HUES48 (cell line): ENCODE measurements at regions not wholly inside any gene's neighbourhood (a gene's known extent, or its start where the extent isn't known, plus 50 kb on each side); places are given as distances from the start of the nearest gene placed in this dataset.
"Not testable (repeated sequence)": the region's sequence is repeated elsewhere in the genome, so short reads cannot be mapped to it uniquely, and the experiment has no call there.

Experiments used
- H3K27ac ChIP-seq: one replicate; pipeline ENCODE4 v1.7.0; 2013; ENCODE audit warnings: low read depth, low read length, inconsistent platforms
- H3K27me3 ChIP-seq: 2 replicates; pipeline ENCODE4 v1.6.1; 2013; ENCODE audit warnings: mild to moderate bottlenecking, low read length; ENCODE audit not compliant: control insufficient read depth, insufficient read depth
- H3K36me3 ChIP-seq: 2 replicates; pipeline ENCODE4 v1.6.1; 2013; ENCODE audit warnings: low read length; ENCODE audit not compliant: control insufficient read depth, insufficient read depth
- H3K4me1 ChIP-seq: 2 replicates; pipeline ENCODE4 v1.6.1; 2013; ENCODE audit warnings: mild to moderate bottlenecking, low read length; ENCODE audit not compliant: control insufficient read depth, insufficient read depth
- H3K4me3 ChIP-seq: 2 replicates; pipeline ENCODE4 v1.5.1; 2013; ENCODE audit warnings: mild to moderate bottlenecking, low read depth, low read length
- H3K9ac ChIP-seq: 2 replicates; pipeline ENCODE4 v1.6.1; 2013; ENCODE audit warnings: mild to moderate bottlenecking, low read depth, low read length, moderate library complexity
- H3K9me3 ChIP-seq: 2 replicates; pipeline ENCODE4 v1.6.1; 2013; ENCODE audit warnings: low read length; ENCODE audit not compliant: control insufficient read depth, insufficient read depth

GRCh38 chr6:130494729-130495128 is 128.9 kb downstream of the TMEM200A start:
- H3K4me1 ChIP-seq = peaks cover 9% of the 10 kb centered on the region; the same call in 1 of the 2 replicates
- H3K9me3 ChIP-seq = no peaks in the 10 kb centered on the region
- no peaks in the 10 kb centered on the region for H3K27me3 ChIP-seq
- no peak overlapping the region for H3K27ac ChIP-seq
- H3K36me3 ChIP-seq = no peaks in the 10 kb centered on the region
- no peak overlapping the region for H3K9ac ChIP-seq
- H3K4me3 ChIP-seq = no peak overlapping the region

GRCh38 chr6:130500693-130501092 is 134.9 kb downstream of the TMEM200A start:
- Histone ChIP-seq H3K36me3 (no peaks in the 10 kb centered on the region), H3K27me3 (no peaks in the 10 kb centered on the region), H3K27ac (no peak overlapping the region), H3K9me3 (no peaks in the 10 kb centered on the region), H3K4me1 (peaks cover 9% of the 10 kb centered on the region; the same call in 1 of the 2 replicates), H3K9ac (no peak overlapping the region), H3K4me3 (no peak overlapping the region)

- H3K9me3 ChIP-seq = no peaks in the 10 kb centered on the region
- H3K4me3 ChIP-seq = no peak overlapping the region
- H3K9ac ChIP-seq = no peak overlapping the region
- H3K4me1 ChIP-seq = peaks cover 1% of the 10 kb centered on the region; the same call in 1 of the 2 replicates
- H3K27me3 ChIP-seq = no peaks in the 10 kb centered on the region
- H3K27ac ChIP-seq = no peak overlapping the region
- H3K36me3 ChIP-seq = no peaks in the 10 kb centered on the region
Observed at GRCh38 chr6:130503146-130503545, 137.3 kb downstream of the TMEM200A start.

GRCh38 chr6:130505808-130506598 is 140.2 kb downstream of the TMEM200A start:
- H3K27ac ChIP-seq = no peak overlapping the region
- no peak overlapping the region for H3K4me3 ChIP-seq
- H3K9me3 ChIP-seq = no peaks in the 10 kb centered on the region
- H3K4me1 ChIP-seq = no peaks in the 10 kb centered on the region
- H3K9ac ChIP-seq = no peak overlapping the region
- no peaks in the 10 kb centered on the region for H3K36me3 ChIP-seq
- no peaks in the 10 kb centered on the region for H3K27me3 ChIP-seq

- H3K9me3 ChIP-seq, H3K27ac ChIP-seq, H3K4me3 ChIP-seq, H3K36me3 ChIP-seq, H3K4me1 ChIP-seq, H3K9ac ChIP-seq, H3K27me3 ChIP-seq: not testable (repeated sequence)
Observed at GRCh38 chr6:130507005-130507665, 141.3 kb downstream of the TMEM200A start.

GRCh38 chr6:130507666-130508028 is 141.8 kb downstream of the TMEM200A start:
- H3K4me3 ChIP-seq = no peak overlapping the region
- no peaks in the 10 kb centered on the region for H3K4me1 ChIP-seq
- H3K9ac ChIP-seq = no peak overlapping the region
- no peak overlapping the region for H3K27ac ChIP-seq
- H3K27me3 ChIP-seq = no peaks in the 10 kb centered on the region
- H3K36me3 ChIP-seq = no peaks in the 10 kb centered on the region
- H3K9me3 ChIP-seq = no peaks in the 10 kb centered on the region

- no peaks in the 10 kb centered on the region for H3K27me3 ChIP-seq
- no peaks in the 10 kb centered on the region for H3K9me3 ChIP-seq
- H3K27ac ChIP-seq = no peak overlapping the region
- H3K36me3 ChIP-seq = no peaks in the 10 kb centered on the region
- no peak overlapping the region for H3K4me3 ChIP-seq
- no peaks in the 10 kb centered on the region for H3K4me1 ChIP-seq
- no peak overlapping the region for H3K9ac ChIP-seq
Observed at GRCh38 chr6:130513770-130514169, 148.0 kb downstream of the TMEM200A start.

GRCh38 chr6:130514712-130515111 is 148.9 kb downstream of the TMEM200A start:
- Histone ChIP-seq H3K36me3 (no peaks in the 10 kb centered on the region), H3K9ac (no peak overlapping the region), H3K9me3 (no peaks in the 10 kb centered on the region), H3K4me3 (no peak overlapping the region), H3K27ac (no peak overlapping the region), H3K4me1 (no peaks in the 10 kb centered on the region), H3K27me3 (no peaks in the 10 kb centered on the region)

- H3K4me1 ChIP-seq = no peaks in the 10 kb centered on the region
- no peaks in the 10 kb centered on the region for H3K36me3 ChIP-seq
- H3K9ac ChIP-seq = no peak overlapping the region
- H3K27me3 ChIP-seq = no peaks in the 10 kb centered on the region
- H3K27ac ChIP-seq = no peak overlapping the region
- H3K9me3 ChIP-seq = no peaks in the 10 kb centered on the region
- no peak overlapping the region for H3K4me3 ChIP-seq
Observed at GRCh38 chr6:130515306-130515705, 149.5 kb downstream of the TMEM200A start.

GRCh38 chr6:130516604-130517003 is 150.8 kb downstream of the TMEM200A start:
- H3K27me3 ChIP-seq = no peaks in the 10 kb centered on the region
- no peak overlapping the region for H3K27ac ChIP-seq
- no peaks in the 10 kb centered on the region for H3K4me1 ChIP-seq
- no peak overlapping the region for H3K4me3 ChIP-seq
- H3K9me3 ChIP-seq = no peaks in the 10 kb centered on the region
- H3K36me3 ChIP-seq = no peaks in the 10 kb centered on the region
- H3K9ac ChIP-seq = no peak overlapping the region

GRCh38 chr6:130517444-130517931 is 151.7 kb downstream of the TMEM200A start:
- no peaks in the 10 kb centered on the region for H3K4me1 ChIP-seq
- no peak overlapping the region for H3K27ac ChIP-seq
- no peaks in the 10 kb centered on the region for H3K9me3 ChIP-seq
- H3K36me3 ChIP-seq = no peaks in the 10 kb centered on the region
- H3K27me3 ChIP-seq = no peaks in the 10 kb centered on the region
- H3K9ac ChIP-seq = no peak overlapping the region
- no peak overlapping the region for H3K4me3 ChIP-seq
